GM20431 (cell line): ENCODE measurements at regions not wholly inside any gene's neighbourhood (a gene's known extent, or its start where the extent isn't known, plus 50 kb on each side); places are given as distances from the start of the nearest gene placed in this dataset.

Source experiments
- in situ Hi-C: fragments of 300-500 bp; cut with MseI, MboI; formaldehyde crosslinking; loops from one replicate; pipeline ENCODE4 v1.15.0; 2020; ENCODE audit warnings: low sequenced_read_pairs; ENCODE audit not compliant: unreplicated experiment

GRCh38 chr2:60400462-60401246 lies 152.8 kb downstream of the BCL11A start:
- in situ Hi-C loops: no loop called here

GRCh38 chr2:60394463-60394862 lies 159.0 kb downstream of the BCL11A start:
- in situ Hi-C loops: no loop called here

GRCh38 chr2:60391649-60392375 lies 161.6 kb downstream of the BCL11A start:
- in situ Hi-C loops: no loop called here

GRCh38 chr2:60391230-60391629 lies 162.2 kb downstream of the BCL11A start:
- in situ Hi-C loops: no loop called here

GRCh38 chr2:60386436-60386835 lies 167.0 kb downstream of the BCL11A start:
- in situ Hi-C loops: no loop called here

GRCh38 chr2:60385648-60386047 lies 167.8 kb downstream of the BCL11A start:
- in situ Hi-C loops: no loop called here

GRCh38 chr2:60383401-60384143 lies 169.9 kb downstream of the BCL11A start:
- in situ Hi-C loops: no loop called here

- in situ Hi-C loops: no loop called here
Measured at GRCh38 chr2:60380411-60380810, 173.0 kb downstream of the BCL11A start.

- in situ Hi-C loops: no loop called here
Measured at GRCh38 chr2:60379684-60380083, 173.8 kb downstream of the BCL11A start.

- in situ Hi-C loops: no loop called here
Measured at GRCh38 chr2:60379216-60379615, 174.2 kb downstream of the BCL11A start.

- in situ Hi-C loops: no loop called here
Measured at GRCh38 chr2:60377825-60378224, 175.6 kb downstream of the BCL11A start.

- in situ Hi-C loops: no loop called here
Measured at GRCh38 chr2:60376252-60376651, 177.2 kb downstream of the BCL11A start.

GRCh38 chr2:60371681-60372080 lies 181.8 kb downstream of the BCL11A start:
- in situ Hi-C loops: no loop called here

GRCh38 chr2:60371219-60371618 lies 182.2 kb downstream of the BCL11A start:
- in situ Hi-C loops: no loop called here

GRCh38 chr2:60370814-60371213 lies 182.6 kb downstream of the BCL11A start:
- in situ Hi-C loops: no loop called here

GRCh38 chr2:60368456-60368855 lies 185.0 kb downstream of the BCL11A start:
- in situ Hi-C loops: no loop called here

- in situ Hi-C loops: no loop called here
Measured at GRCh38 chr2:60366135-60366712, 187.2 kb downstream of the BCL11A start.

GRCh38 chr2:60365556-60365955 lies 187.9 kb downstream of the BCL11A start:
- in situ Hi-C loops: no loop called here

GRCh38 chr2:60364491-60364890 lies 189.0 kb downstream of the BCL11A start:
- in situ Hi-C loops: no loop called here

GRCh38 chr2:60361498-60361897 lies 192.0 kb downstream of the BCL11A start:
- in situ Hi-C loops: no loop called here

- in situ Hi-C loops: no loop called here
Measured at GRCh38 chr2:60359569-60359968, 193.9 kb downstream of the BCL11A start.
